GM20000 (cell line): ENCODE measurements at regions not wholly inside any gene's neighbourhood (a gene's known extent, or its start where the extent isn't known, plus 50 kb on each side); places are given as distances from the start of the nearest gene placed in this dataset.
A peak's percentile ranks its signal among the peaks of the same experiment; 100 is the strongest.

ENCODE experiments used
- DNase-seq: peaks from one replicate; pipeline ENCODE4 v3.0.0; 2012; ENCODE audit warnings: low spot score
- TF ChIP-seq, protein P1 (sequence below): IDR thresholded peaks from 2 replicates; pipeline ENCODE4 v1.5.1; 2012; ENCODE audit warnings: mild to moderate bottlenecking, control low read depth; ENCODE audit errors: extremely low read depth, missing control alignments

DNA sequence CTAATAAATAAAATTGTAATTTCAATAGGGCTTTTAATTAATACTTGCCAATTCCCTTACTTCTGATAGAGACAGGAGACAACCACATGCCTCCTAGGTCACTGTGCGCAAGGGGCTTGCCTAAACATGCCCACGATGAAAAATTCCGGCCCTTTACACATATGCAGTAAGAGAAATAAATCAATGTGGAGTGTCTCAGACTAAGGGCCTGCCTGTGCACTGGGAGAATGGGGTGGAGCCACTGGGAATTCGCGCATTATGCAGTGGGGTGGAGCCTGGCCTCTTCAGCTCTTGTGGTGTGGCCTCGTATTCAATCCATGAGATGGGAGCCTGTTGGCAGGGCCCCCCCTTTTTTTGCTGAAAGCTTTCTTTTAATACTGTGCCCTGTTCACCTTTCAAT, 484.5 kb downstream of the PDGFC start:
- TF ChIP-seq, protein P1, sequence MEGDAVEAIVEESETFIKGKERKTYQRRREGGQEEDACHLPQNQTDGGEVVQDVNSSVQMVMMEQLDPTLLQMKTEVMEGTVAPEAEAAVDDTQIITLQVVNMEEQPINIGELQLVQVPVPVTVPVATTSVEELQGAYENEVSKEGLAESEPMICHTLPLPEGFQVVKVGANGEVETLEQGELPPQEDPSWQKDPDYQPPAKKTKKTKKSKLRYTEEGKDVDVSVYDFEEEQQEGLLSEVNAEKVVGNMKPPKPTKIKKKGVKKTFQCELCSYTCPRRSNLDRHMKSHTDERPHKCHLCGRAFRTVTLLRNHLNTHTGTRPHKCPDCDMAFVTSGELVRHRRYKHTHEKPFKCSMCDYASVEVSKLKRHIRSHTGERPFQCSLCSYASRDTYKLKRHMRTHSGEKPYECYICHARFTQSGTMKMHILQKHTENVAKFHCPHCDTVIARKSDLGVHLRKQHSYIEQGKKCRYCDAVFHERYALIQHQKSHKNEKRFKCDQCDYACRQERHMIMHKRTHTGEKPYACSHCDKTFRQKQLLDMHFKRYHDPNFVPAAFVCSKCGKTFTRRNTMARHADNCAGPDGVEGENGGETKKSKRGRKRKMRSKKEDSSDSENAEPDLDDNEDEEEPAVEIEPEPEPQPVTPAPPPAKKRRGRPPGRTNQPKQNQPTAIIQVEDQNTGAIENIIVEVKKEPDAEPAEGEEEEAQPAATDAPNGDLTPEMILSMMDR: no peak

DNA sequence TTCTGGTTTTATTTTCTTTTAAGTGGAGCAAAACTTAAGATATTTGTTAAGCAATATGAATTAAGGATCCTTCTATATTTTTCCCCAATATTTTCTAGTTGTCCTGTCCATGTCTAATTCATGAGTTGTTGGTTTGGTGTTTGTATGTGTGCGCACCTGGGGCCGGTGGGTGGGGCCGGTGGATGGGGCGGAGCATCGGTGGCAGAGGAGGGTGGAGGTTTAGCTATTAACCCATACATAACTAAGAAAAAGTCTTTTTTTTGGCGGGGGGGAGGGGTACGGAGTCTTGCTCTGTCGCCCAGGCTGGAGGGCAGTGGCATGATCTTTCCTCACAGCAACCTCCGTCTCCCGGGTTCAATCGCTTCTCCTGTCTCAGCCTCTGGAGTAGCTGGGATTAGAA, 489.8 kb downstream of the PDGFC start:
- TF ChIP-seq, protein P1: no peak
- no peak for DNase-seq

More for the DNA sequence above, 484.5 kb downstream of the PDGFC start:
- DNase-seq: no peak

DNA sequence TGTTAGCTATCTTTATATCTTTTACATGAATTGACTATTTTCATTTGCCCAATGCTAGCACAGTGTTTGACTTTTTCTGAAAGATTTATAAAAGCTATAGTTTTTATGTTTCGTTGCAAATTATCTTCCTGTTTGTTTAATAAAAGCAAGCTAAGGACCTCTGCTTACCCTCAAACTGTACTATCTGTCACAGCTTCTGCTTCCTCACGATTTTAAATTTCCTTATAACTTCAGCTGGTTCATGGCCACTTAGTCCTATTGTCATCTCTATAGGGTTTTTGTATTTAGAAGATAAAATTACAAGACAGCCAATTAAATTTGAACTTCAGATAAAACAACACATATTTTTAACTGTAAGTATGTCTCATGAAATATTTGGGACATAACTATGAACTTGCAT, 494.0 kb downstream of the PDGFC start:
- TF ChIP-seq, protein P1: no peak
- no peak for DNase-seq

DNA sequence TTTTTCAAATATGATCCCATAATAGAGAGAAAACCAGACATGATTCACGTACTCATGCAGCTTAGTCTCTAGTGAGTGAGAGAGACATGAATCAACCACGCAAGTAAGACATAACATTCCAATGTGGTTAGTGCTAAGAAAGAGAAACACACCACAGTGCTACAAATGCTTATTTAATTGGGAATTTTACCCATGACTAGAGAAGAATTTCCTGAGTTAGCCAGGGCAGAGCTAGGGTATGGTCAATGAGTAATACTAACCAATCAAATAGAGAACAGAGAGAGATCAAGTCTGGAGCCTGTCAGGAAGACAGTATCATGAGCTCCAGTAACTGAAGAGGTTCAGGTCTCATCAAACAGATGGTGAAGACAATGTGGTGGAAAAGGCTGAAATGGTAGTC, 495.2 kb downstream of the PDGFC start:
- no peak for DNase-seq
- TF ChIP-seq, protein P1: no peak

DNA sequence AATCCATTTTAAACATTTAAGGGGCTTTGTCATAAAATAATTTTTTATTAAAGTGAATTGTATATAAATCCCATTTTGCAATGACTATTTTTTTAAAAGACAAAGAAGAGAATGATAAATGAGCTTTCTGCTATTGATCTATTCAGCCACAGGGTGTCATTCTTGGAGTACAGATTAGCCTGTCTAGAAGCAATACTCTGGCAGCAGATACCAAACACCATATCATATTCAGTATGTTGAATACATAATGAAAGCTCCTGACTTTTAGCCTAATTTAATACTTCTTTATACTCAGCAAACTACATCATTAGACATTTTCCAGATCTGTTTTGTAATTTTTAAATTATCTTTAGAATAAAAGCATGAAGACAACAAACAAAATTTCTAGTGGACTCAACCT, 496.3 kb downstream of the PDGFC start:
- peak; percentile 6 for DNase-seq
- TF ChIP-seq, protein P1: no peak

DNA sequence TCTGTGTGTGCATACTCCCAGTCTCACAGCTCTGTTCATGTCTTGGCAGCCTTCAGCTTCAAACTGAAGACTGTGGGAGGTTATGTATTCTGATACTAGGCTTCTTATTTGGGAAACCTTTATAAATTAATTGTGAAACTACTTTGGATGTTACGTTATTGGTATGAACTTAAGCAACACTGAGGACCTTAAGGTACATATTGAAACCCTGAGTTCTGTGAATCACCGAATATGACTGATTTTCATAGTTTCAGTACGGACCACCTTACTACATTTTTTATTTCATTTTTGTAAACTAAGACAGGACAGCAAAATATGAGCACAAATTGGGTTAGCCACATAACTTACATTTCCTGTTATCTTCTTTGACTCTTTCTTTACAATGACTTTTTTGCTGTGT, 498.4 kb downstream of the PDGFC start:
- DNase-seq: no peak
- TF ChIP-seq, protein P1: no peak

DNA sequence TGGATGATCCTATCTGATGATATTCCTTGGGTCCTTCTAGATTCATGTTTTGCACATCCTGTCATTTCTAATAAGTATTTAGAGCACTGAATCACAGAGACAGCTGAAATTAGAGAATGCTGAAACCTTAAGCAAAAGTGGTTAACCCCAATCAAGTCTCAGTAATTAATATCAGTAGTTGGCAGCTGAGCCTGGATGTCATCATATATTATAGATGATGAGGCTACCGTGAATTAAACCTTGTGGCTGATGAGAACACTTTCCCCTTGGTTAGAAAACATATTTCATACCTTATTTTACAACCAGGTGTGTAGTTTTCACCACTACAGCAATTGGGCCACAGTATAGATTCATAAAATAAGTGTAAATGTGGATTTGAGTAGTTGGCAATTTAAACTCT, 499.0 kb downstream of the PDGFC start:
- DNase-seq: no peak
- TF ChIP-seq, protein P1: no peak
